Activated CD8-positive, alpha-beta memory T cell treated with anti-CD3 and anti-CD28 coated beads for 36 hours (primary cell): ENCODE measurements at regions not wholly inside any gene's neighbourhood (a gene's known extent, or its start where the extent isn't known, plus 50 kb on each side); places are given as distances from the start of the nearest gene placed in this dataset.
"Not testable (repeated sequence)": the region's sequence is repeated elsewhere in the genome, so short reads cannot be mapped to it uniquely, and the experiment has no call there.

ENCODE experiments used
- CTCF ChIA-PET: fragments of 350-600 bp; sonication (Branson Sonifier 250); formaldehyde crosslinking; loops from one replicate; lab custom pipeline; 2021; ENCODE audit warnings: antibody characterized with exemption; lab: Charles Lee
- POLR2A ChIA-PET: fragments of 350-600 bp; sonication (Branson Sonifier 250); formaldehyde crosslinking; loops from one replicate; lab custom pipeline; 2021; ENCODE audit warnings: antibody characterized with exemption; lab: Charles Lee

DNA sequence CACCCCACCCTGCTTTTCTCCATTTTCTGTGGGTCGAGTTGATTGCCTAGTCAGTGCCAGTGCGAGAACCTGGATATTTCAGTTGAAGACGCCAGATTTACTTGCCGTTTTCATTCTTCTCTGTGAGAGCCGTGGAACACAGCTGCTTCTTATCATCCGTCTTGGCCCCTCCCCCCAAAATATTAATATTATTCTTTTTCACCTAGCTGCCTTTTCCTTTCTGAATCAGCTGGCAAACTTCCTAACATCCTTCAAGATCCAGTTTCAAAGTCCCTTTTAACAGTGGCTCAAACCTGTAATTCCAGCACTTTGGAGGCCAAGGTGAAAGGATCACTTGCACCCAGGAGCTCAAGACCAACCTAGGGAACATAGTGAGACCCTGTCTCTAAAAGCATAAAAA is 117.1 kb upstream of the RASA1 start:
- POLR2A ChIA-PET = no interaction called here
- CTCF ChIA-PET = no interaction called here

DNA sequence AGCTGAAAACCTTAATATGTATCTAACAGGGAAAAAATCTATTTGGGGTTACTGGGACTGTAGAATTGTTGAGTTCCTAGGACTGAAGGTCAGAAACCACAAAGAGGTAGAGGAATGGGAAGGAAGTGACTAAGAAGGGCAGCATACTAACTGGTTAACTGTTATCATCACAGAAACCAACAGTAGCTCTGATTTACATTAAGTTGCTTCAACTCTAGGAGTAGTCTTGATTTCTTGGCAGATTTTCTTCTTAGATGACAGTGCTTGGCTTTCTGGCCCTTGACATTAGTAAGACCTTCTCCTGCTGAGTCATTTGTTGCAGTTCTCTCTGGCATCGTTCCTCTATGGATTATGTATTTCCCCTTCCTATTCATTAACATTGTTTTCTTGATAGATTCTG is 116.1 kb upstream of the RASA1 start:
- POLR2A ChIA-PET = no interaction called here
- CTCF ChIA-PET = no interaction called here

DNA sequence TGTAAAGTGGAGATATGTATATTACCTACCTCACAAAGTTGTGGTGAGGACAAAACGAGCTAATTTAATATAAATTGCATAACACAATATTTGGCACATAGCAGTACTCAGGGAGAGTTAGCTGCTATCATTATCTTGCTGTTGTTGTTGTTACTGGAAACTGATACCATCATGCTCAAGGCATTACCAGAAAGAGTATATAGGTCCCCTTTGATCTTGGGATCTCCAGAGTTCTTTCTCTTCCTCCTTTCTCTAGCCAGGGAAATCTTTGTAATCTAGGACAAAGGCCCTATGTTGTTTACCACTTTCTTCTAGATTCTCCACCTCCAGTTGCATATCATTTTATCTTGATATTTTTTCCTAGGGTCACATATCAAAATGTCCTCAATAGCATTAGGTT is 114.8 kb upstream of the RASA1 start:
- POLR2A ChIA-PET = no interaction called here

DNA sequence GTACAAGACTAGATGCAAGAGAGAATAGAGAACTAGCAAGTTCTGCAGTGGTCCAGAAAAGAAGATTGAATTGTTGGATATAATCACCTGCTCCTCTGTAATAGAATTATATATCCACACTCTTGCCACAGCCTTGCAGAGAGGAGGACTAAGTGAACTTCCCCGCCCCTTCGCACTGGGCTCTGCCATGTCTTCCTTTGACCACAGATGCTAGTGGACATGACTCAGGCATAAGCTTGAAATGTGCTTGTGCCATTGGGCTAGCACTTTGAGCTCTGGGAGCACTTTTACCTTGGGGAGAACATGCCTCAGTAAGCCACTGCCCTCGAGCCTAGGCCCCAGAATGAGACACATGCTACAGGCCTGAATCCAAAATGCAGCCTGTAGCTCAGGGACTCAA is 113.5 kb upstream of the RASA1 start:
- POLR2A ChIA-PET = no interaction called here

More for the DNA sequence above, 114.8 kb upstream of the RASA1 start:
- CTCF ChIA-PET = no interaction called here

DNA sequence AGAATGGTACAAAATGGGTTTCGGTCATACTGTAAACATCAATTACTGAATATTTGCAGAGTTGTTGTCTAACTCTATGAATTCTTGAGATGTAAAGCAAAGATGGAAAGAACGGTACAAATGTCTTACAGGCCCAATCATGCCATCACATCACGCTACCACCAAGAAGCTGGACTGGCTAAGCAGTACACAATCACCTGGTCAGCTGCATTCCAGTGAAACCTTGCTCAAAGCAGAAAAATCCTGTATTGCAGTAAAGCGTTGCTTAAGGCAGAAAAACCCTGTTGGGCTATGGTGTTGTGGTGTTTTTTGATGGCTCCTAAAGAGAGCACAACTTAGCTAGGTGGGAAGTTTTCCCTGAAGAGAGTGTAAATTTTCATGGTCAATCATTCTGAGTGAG is 112.6 kb upstream of the RASA1 start:
- POLR2A ChIA-PET = no interaction called here
- CTCF ChIA-PET = no interaction called here

More for the DNA sequence above, 113.5 kb upstream of the RASA1 start:
- CTCF ChIA-PET = no interaction called here

DNA sequence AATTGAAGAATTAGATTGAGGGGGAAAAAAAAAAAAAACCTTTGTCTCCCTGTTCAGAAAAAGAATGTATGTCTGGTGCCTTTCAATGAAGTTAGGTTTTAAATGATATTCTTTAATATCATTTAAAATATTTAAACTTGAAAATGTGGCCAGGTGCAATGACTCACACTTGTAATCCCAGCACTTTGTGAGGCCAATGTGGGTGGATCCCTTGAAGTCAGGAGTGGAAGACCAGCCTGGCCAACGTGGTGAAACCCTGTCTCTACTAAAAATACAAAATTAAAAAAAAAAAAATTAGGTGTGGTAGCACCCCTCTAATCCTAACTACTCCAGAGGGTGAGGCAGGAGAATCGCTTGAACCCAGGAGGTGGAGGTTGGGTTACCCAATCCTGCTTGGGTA is 111.1 kb upstream of the RASA1 start:
- ChIA-PET POLR2A (no interaction called here), CTCF (no interaction called here)

DNA sequence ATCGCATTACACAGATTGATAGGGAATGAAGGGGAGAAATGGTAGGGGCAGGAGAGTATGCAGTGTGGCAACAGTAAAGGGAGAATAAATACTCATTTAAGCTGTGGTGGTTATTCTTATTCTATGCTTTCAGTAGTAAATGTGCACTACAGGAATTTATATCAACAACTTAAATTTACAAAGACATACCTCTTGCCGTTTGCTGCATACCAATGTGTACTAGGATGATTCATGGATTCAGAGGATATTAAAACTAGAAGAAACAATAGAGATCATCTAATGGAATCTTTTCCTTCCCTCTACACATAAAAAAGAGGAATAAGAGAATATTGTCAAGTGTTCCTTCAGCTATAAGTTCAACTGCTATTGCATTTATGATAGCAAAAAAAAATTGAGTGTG is 103.3 kb upstream of the RASA1 start:
- CTCF ChIA-PET = no interaction called here

DNA sequence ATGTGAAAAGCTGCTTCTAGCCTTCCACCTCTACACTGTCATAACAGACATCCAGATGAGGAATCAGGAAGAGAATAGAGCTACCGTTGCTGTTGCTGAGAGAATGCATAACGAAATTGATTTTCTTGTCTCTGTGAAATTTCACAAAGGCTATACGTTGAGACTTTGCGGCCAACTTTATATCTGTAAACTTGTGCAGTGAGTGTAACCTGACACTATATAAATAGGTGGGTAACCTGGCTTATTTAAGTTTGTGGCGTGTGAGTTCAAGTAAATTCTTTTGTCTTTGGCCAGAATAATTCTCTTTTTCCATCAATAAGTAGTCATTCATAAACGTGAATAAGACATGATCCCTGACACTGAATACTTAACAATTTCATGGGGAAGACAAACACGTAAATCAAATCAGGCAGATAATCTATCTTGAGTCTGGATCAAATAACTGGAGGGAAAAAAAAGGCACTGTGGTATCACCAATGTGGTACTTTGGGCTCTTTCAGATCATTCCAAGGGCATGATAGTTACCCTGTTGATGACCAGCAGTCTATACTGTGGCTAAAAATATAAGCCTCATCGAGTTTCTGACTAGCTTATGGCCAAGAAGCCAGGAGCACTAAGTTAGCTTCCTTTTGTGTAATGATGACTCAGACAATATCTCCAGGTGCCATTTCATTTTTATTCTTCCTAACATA is 98.2 kb upstream of the RASA1 start:
- ChIA-PET CTCF (no interaction called here), POLR2A (interaction anchor here (0.6 kb wide), 1 partner anchor 38 kb away, joined by 8 read pairs; no protein-coding TSS in a partner anchor)

More for the DNA sequence above, 103.3 kb upstream of the RASA1 start:
- POLR2A ChIA-PET = no interaction called here

DNA sequence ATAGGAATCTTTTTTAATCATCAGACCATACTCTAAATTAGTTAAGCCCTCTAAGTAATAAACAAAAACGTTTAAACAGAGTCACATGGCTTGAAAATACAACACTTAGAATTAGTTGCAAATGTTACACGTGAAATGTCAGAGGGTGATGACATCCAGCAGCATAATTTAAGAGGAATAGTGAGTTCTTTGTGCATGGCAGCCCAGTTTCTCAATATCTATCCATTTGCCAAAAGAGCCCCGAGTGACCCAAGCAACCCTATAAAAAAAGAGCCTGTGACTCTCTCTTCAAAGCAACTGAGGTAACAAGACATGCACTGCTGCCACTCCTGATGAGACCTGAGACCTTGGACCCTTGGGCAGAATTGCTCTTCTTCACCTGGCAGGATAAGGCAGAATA is 96.9 kb upstream of the RASA1 start:
- ChIA-PET POLR2A (no interaction called here), CTCF (no interaction called here)

DNA sequence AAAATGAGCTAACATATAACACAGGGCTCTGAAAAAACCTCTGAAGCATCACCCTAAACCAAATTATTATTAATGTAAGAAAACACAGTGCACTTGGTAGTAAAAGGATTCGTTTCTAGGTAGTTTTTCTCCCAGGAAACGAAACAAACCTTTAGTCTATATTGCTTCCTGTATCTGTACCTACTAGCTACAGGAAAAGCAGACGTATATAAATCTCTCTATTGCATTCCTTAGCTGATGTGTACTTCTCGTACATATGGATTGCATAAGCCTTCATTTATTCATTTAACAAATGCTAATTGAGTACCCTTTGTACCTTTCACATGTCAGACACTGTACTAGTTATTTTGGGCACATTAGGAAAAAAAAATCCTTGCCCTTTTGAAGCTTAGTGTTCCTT is 85.0 kb upstream of the RASA1 start:
- POLR2A ChIA-PET = no interaction called here

DNA sequence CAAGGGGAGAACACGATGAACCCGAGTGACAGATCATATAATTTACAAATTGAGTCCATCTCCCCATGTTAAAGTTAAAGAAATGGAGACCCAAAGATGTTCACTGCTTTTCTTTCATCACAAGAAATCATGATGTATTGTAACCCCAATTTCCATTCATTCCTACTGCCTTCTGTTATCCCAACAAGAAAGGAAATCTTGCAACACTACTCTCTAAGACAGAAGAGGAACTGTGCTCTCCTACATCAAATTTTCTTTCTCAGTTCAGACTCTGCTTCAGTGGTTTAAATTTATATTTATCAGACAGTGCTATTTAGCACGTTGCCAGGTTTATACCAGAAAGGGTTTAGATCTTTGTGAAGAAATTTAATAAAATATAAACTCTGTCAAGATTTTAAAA is 83.8 kb upstream of the RASA1 start:
- ChIA-PET POLR2A (no interaction called here), CTCF (no interaction called here)

More for the DNA sequence above, 85.0 kb upstream of the RASA1 start:
- CTCF ChIA-PET = no interaction called here

DNA sequence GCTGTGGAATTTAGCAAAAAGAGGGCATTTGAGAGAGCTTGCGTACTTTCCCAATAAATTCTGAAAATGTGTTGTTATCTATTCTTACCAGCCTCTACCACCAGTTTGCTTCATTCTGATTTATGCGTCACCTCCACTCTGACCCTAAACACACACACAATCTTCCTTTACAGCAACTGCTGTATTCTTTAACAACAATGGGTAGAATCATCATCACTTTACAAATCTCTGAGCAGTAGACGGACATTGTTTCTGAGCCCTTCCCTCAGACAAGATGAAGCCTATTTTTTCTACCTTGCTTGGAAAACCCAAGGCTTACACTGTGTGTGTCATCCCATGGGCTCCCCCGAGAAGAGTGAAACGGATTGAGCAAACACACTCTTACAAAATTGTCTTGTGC is 83.1 kb upstream of the RASA1 start:
- CTCF ChIA-PET = no interaction called here
- POLR2A ChIA-PET = no interaction called here

DNA sequence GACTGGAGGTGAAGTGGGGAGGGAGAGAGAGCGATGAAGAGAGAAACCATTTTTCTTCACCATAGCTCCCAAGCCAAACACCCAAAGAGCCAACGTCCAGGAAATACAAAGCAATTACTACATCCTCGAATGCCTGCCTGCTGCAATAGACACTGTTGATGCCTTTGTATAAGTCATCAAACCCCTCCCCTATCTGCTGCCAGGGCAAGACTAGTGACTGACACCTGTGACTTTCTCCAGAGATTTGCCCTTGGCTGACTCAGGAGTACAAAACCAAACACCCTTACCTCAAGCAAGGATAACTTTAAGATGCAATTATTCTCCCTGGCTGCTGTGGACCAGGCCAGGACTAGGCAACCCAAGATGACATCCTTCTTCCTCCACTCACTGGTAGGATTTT is 81.8 kb upstream of the RASA1 start:
- ChIA-PET POLR2A (no interaction called here), CTCF (no interaction called here)

DNA sequence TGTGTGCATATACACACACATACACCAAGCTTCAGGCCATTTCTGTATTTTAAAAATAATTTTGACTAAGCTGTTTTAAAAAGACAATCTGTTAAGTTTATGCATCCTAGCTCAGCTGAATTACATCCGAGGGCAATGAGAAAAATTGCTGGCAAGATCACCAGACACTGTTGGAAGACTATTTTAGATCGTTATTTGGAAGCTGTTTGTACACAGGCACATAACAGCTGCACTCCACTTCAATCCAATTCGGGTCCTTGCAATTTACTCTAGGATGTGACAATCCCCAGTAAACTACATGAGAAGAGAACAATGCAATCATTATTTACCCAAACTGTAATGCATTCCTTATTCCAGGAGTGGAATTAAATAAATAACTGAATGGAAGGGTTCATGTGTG is 79.3 kb upstream of the RASA1 start:
- CTCF ChIA-PET = no interaction called here
- POLR2A ChIA-PET = interaction anchor here (0.6 kb wide), 1 partner anchor 53 kb away, joined by 3 read pairs; no protein-coding TSS in a partner anchor

DNA sequence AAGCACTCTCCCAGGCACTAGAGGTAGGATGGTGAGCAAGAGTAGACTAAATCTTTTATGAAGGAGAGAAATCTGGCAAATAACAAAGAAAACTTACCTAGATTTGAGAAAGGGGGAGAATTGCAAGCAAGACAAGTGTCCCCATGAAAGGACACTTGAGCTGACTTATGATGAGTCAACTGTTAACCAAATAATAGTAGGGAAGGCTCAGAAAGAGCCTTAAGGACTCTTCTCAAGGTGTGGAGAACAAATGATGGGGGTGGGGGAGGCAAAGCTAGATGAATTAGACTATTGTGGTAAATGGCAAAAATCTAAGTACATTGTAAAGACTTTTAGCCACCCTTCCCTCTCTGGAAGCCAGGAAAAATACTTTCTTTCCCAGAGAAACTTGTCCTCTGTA is 77.6 kb upstream of the RASA1 start:
- ChIA-PET POLR2A (no interaction called here), CTCF (no interaction called here)

DNA sequence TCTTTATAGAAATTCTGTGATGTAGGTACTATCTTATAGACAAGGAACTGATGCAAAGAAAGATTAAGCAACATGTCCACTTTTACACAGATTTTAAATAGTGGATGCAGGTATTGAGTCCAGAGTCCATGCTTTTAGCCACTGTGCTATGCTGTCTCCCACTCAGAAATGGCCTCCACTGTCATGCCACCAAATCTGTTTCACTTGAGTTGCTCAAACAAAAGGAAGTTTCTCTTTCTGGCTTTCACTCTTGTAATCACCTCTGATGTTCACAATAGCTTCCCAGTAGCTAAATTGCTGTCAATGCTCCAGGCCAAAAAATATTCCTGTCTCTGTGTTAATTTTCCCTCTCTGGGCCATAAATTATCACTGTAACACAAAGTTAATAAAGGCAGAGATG is 77.0 kb upstream of the RASA1 start:
- POLR2A ChIA-PET = no interaction called here
- CTCF ChIA-PET = no interaction called here

DNA sequence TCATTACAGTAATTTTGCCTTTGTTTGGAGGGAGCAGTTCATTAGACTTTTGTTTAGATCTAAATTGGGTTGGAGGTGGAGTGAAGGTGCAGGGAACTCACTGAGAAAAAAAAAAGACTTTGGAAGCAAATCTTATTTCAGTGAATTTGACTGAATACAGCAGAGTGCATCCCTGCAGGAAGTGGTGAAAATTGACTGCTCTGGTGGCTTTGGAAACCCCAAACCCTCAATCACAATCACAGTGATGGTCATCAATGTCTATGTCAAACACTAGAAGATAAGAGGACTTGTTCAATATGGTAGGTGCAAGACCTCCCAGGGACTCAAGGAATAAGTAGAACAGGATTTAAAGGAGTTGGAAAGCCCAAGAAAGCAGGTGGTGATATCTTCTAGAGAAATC is 76.0 kb upstream of the RASA1 start:
- POLR2A ChIA-PET = interaction anchor here (0.7 kb wide), 1 partner anchor 221 kb away, joined by 3 read pairs; the partner anchor contains the start of gene CCNH
- CTCF ChIA-PET = no interaction called here

DNA sequence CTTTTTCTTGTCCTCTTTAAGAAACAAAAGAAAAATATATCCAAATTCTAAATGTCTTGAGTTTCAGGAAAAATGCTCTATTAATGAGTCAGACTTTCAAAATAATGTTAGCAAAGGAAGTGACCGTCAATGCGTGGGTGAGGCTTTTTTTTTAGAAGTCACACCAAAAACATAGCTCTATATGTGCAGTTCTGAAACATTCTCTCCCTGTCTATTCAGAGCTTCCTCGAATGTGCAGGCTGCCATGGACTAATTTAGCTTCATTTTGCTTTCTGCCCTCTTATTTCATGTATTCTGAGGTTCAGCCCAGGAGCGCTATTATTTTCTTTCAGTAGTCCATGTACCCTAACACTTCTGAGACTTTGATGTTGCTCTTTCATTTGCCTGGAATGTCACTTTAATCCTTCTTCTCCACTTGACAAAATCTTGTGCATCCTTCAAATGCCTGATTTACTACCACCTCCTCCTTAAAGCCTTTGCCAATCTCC is 72.5 kb upstream of the RASA1 start:
- CTCF ChIA-PET = interaction anchor here (0.9 kb wide), 1 partner anchor 74 kb away, joined by 3 read pairs; no protein-coding TSS in a partner anchor
- POLR2A ChIA-PET = no interaction called here

DNA sequence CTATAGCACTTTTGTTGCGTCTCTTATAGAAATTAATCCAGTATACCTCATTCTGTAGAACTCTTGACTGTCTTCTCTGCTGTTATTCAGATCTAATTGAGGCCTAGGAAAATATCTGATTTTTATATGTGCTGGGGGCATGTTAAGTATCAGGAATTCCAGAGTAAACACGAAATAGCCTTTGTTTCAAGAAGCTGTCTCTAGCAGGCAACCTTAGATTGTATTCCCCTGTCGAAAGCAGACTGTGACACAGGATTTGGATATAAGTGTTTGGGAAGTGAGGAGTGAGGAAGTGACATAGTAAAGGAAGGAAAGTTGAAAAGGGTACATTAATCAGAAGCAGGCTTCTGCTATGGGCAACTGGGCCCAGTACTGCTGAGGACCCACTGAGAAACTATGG is 72.1 kb upstream of the RASA1 start:
- CTCF ChIA-PET = interaction anchor here (0.9 kb wide), 1 partner anchor 74 kb away, joined by 3 read pairs; no protein-coding TSS in a partner anchor
- POLR2A ChIA-PET = no interaction called here

DNA sequence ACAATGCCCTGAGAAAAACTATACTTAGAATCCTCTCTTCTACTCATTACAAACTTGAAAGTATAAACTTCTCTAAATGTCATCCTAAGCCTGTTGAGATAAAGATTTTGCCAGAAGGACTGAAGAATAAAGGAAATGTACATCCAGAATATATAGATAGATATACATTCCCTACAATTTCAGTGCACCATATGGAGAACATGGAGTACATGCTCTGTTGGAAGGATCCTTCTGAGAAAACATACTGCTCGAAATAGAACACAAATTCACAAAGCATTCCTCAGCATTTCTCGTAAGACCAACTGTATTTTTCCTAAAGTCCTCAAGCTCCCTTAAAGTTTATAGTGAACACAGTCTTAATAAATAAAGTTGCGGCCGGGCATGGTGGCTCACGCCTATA is 69.7 kb upstream of the RASA1 start:
- CTCF ChIA-PET = interaction anchor here (0.7 kb wide), 2 partner anchors 223 to 599 kb away, joined by 3 read pairs; no protein-coding TSS in a partner anchor
- POLR2A ChIA-PET = no interaction called here

DNA sequence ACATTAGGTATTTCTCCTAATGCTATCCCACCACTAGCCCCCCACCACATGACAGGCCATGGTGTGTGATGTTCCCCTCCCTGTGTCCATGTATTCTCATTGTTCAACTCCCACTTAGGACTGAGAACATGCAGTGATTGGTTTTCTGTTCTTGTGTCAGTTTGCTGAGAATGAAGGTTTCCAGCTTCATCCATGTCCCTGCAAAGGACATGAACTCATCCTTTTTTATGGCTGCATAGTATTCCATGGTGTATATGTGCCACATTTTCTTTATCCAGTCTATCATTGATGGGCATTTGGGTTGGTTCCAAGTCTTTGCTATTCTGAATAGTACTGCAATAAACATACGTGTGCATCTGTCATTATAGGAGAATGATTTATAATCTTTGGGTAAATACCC is 68.4 kb upstream of the RASA1 start:
- POLR2A ChIA-PET, CTCF ChIA-PET: not testable (repeated sequence)
